IMR-90 (cell line): ENCODE measurements at regions not wholly inside any gene's neighbourhood (a gene's known extent, or its start where the extent isn't known, plus 50 kb on each side); places are given as distances from the start of the nearest gene placed in this dataset.

Source experiments
- ATAC-seq: fragments of 200-7000 bp; cut with Tn5 transposase; 2 replicates; pipeline ENCODE4 v1.9.1; 2020; ENCODE audit warnings: low read depth, mild to moderate bottlenecking, moderate library complexity
- BruUV-seq: library from RNA; stranded (reverse); fragments of 400-500 nt; replicated peaks from 2 replicates; lab custom pipeline; 2021; lab: Mats Ljungman, UMichigan
- CTCF ChIA-PET: fragments of 300-600 bp; formaldehyde crosslinking; extraction: SDS; loops from one replicate; lab custom pipeline; 2021; ENCODE audit warnings: antibody characterized with exemption; lab: Yijun Ruan, JAX
- POLR2A ChIA-PET: fragments of 300-600 bp; sonication (Branson Sonifier 250); formaldehyde crosslinking; loops from one replicate; lab custom pipeline; 2022; ENCODE audit warnings: antibody characterized with exemption; ENCODE audit not compliant: unreplicated experiment; lab: Charles Lee
- DNase-seq: peaks from one replicate; pipeline ENCODE4 v3.0.0; 2013
- H2AFZ ChIP-seq: replicated peaks from 2 replicates; pipeline ENCODE3; 2013; ENCODE audit warnings: low read length, mild to moderate bottlenecking; ENCODE audit not compliant: poor library complexity
- H2AK5ac ChIP-seq: 2 replicates; pipeline ENCODE4 v1.6.1; 2013; ENCODE audit warnings: low read depth, low read length, inconsistent platforms
- H2AK9ac ChIP-seq: replicated peaks from 2 replicates; pipeline ENCODE3; 2013; ENCODE audit warnings: mild to moderate bottlenecking, low read depth, low read length, moderate library complexity; ENCODE audit not compliant: poor library complexity
- H2BK120ac ChIP-seq: 2 replicates; pipeline ENCODE4 v1.6.1; 2013; ENCODE audit warnings: low read depth, low read length, inconsistent platforms
- H2BK15ac ChIP-seq: 3 replicates; pipeline ENCODE4 v1.6.1; 2013; ENCODE audit warnings: low read depth, low read length, inconsistent platforms
- H2BK20ac ChIP-seq: 2 replicates; pipeline ENCODE4 v1.6.1; 2013; ENCODE audit warnings: low read depth, mild to moderate bottlenecking, inconsistent platforms, low read length, moderate library complexity
- H2BK5ac ChIP-seq: 2 replicates; pipeline ENCODE4 v1.6.1; 2013; ENCODE audit warnings: mild to moderate bottlenecking, low read depth, low read length, inconsistent platforms; ENCODE audit not compliant: poor library complexity, severe bottlenecking
- H3K14ac ChIP-seq: replicated peaks from 2 replicates; pipeline ENCODE4 v1.6.1; 2013; ENCODE audit warnings: low read depth, low read length, inconsistent platforms
- H3K18ac ChIP-seq: 2 replicates; pipeline ENCODE4 v1.6.1; 2013; ENCODE audit warnings: low read depth, low read length, control low read depth
- H3K23ac ChIP-seq: 2 replicates; pipeline ENCODE4 v1.6.1; 2013; ENCODE audit warnings: low read depth, low read length, inconsistent platforms
- H3K27ac ChIP-seq: 2 replicates; pipeline ENCODE4 v1.5.1; 2013; ENCODE audit warnings: mild to moderate bottlenecking, control low read depth, low read length; ENCODE audit not compliant: insufficient read depth
- H3K27me3 ChIP-seq: 2 replicates; pipeline ENCODE4 v1.6.1; 2013; ENCODE audit warnings: low read length; ENCODE audit not compliant: control insufficient read depth, insufficient read depth
- H3K36me3 ChIP-seq: 2 replicates; pipeline ENCODE4 v1.6.1; 2013; ENCODE audit warnings: low read length, mixed read lengths; ENCODE audit not compliant: control insufficient read depth, insufficient read depth
- H3K4ac ChIP-seq: 2 replicates; pipeline ENCODE4 v1.6.1; 2013; ENCODE audit warnings: low read depth, low read length, inconsistent platforms
- H3K4me1 ChIP-seq: 2 replicates; pipeline ENCODE4 v1.6.1; 2013; ENCODE audit warnings: low read length, mixed read lengths; ENCODE audit not compliant: control insufficient read depth, insufficient read depth
- H3K4me2 ChIP-seq: 2 replicates; pipeline ENCODE4 v1.6.1; 2013; ENCODE audit warnings: low read depth, mild to moderate bottlenecking, control low read depth, low read length, moderate library complexity
- H3K4me3 ChIP-seq: 2 replicates; pipeline ENCODE4 v1.5.1; 2013; ENCODE audit warnings: low read depth, mild to moderate bottlenecking, control low read depth, low read length, moderate library complexity; ENCODE audit not compliant: insufficient read depth
- H3K56ac ChIP-seq: 2 replicates; pipeline ENCODE4 v1.6.1; 2013; ENCODE audit warnings: low read length, inconsistent platforms; ENCODE audit not compliant: insufficient read depth; ENCODE audit errors: extremely low read depth
- H3K79me1 ChIP-seq, 2 experiments: 2 replicates each; pipeline ENCODE4 v1.6.1; 2013; ENCODE audit warnings: low read length in 2 of 2, inconsistent platforms in 1 of 2, low read depth in 1 of 2
- H3K9ac ChIP-seq: 2 replicates; pipeline ENCODE4 v1.6.1; 2013; ENCODE audit warnings: low read depth, low read length, control low read depth
- H3K9me1 ChIP-seq: 2 replicates; pipeline ENCODE4 v1.6.1; 2013; ENCODE audit warnings: low read length, inconsistent platforms; ENCODE audit not compliant: insufficient read depth
- H3K9me3 ChIP-seq: 2 replicates; pipeline ENCODE4 v1.6.1; 2013; ENCODE audit warnings: low read length; ENCODE audit not compliant: control insufficient read depth, insufficient read depth
- H4K20me1 ChIP-seq: 2 replicates; pipeline ENCODE4 v1.6.1; 2013; ENCODE audit warnings: low read length, inconsistent platforms; ENCODE audit not compliant: insufficient read depth
- H4K5ac ChIP-seq: 2 replicates; pipeline ENCODE4 v1.6.1; 2013; ENCODE audit warnings: mild to moderate bottlenecking, low read depth, low read length, control low read depth
- H4K8ac ChIP-seq, 2 experiments: 2 replicates each; pipeline ENCODE4 v1.6.1; 2013; ENCODE audit warnings: low read depth in 2 of 2, low read length in 2 of 2, control low read depth in 1 of 2, inconsistent platforms in 1 of 2
- H4K91ac ChIP-seq: 2 replicates; pipeline ENCODE4 v1.6.1; 2013; ENCODE audit warnings: low read depth, low read length, inconsistent platforms; ENCODE audit not compliant: insufficient read depth
- USF2 ChIP-seq: fragments of 150-350 bp; IDR thresholded peaks from 2 replicates; pipeline ENCODE4 v1.6.1; 2017; ENCODE audit warnings: mild to moderate bottlenecking, antibody characterized with exemption, low read length, low read depth
- WGBS, 2 experiments: methylation state at CpG; one replicate each; pipeline versions ENCODE4 v1.1.5 to v1.1.7; 2013; ENCODE audit warnings: missing lambda C conversion rate in 2 of 2; ENCODE audit not compliant: insufficient read length in 1 of 2; ENCODE audit errors: extremely low coverage in 2 of 2; 5-methylcytosine and 5-hydroxymethylcytosine counted together
- dilution Hi-C: fragments of 300-500 bp; cut with HindIII; formaldehyde crosslinking; loops from one replicate; pipeline ENCODE4 v1.14.3; 2018; ENCODE audit warnings: low sequenced_read_pairs; ENCODE audit not compliant: unreplicated experiment
- in situ Hi-C: fragments of 300-500 bp; cut with MboI; formaldehyde crosslinking; loops from 3 replicates; pipeline ENCODE4 v1.14.3; 2019; ENCODE audit warnings: low sequenced_read_pairs, inconsistent platforms, mixed read lengths
- intact Hi-C: fragments of 100-400 bp; cut with micrococcal nuclease; formaldehyde crosslinking; loops from 2 replicates; pipeline ENCODE4 v1.10.0; 2022

DNA sequence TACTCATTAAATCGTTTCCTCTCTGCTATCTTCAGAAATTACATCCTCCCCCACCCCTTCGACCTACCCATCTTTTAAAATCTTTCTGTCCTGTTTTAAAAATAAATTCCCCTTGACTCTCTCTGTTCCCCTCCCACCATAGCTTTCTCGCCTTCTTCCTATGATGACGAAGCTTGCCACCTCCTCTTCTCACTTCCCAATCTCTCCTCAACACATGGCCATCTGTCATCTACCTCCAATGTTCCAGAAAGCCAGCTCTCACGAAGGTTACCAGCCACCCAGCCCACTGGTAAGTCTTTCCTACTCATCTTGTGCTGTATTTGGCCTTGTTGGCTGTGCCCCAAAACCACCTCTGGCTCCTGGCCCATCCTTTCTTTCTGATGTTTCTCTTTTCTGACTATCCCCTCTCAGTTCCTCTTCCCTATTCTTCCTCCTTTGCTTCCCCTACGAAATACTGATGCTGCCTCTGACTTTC is 346.3 kb downstream of the ENC1 start:
- TF ChIP-seq USF2, result no peak
- Histone ChIP-seq H4K5ac (no peak overlapping the region), H3K9me1 (no peaks in the 10 kb centered on the region), H3K27me3 (peaks cover 11% of the 10 kb centered on the region), H2BK20ac (no peak overlapping the region), H3K36me3 (no peaks in the 10 kb centered on the region), H3K56ac (no peak overlapping the region), H2AK9ac (no peak overlapping the region), H3K18ac (no peak overlapping the region), H2BK5ac (no peak overlapping the region), H3K4me2 (no peak overlapping the region), H3K9me3 (no peaks in the 10 kb centered on the region), H3K4ac (no peak overlapping the region), H4K20me1 (no peaks in the 10 kb centered on the region), H3K14ac (no peak overlapping the region), H4K91ac (no peak overlapping the region), H2BK15ac (no peak overlapping the region), H3K9ac (no peak overlapping the region), H2BK120ac (no peak overlapping the region), H3K4me1 (peaks cover 1% of the 10 kb centered on the region; the same call in 1 of the 2 replicates), H3K4me3 (no peak overlapping the region), H2AFZ (no peak overlapping the region), H3K79me1 (no peaks in the 10 kb centered on the region), H2AK5ac (no peak overlapping the region), H3K27ac (no peak overlapping the region), H4K8ac (no peak overlapping the region), H3K23ac (no peak overlapping the region)
- dilution Hi-C loops (no loop called here), in situ Hi-C loops (no loop called here), intact Hi-C loops (no loop called here)
- CTCF ChIA-PET, result no interaction called here
- WGBS, 2 experiments, result 77 to 100% methylated on average over 1 to 5 of the region's 6 CpGs
- POLR2A ChIA-PET, result no interaction called here
- DNase-seq, result no peak
- no TSS peak for BruUV-seq
- no peak for ATAC-seq
